22Rv1 (cell line): ENCODE measurements at regions not wholly inside any gene's neighbourhood (a gene's known extent, or its start where the extent isn't known, plus 50 kb on each side); places are given as distances from the start of the nearest gene placed in this dataset.
A peak's percentile ranks its signal among the peaks of the same experiment; 100 is the strongest.

ENCODE experiments used
- H3K27ac ChIP-seq: fragments of 450-650 bp; 2 replicates; pipeline ENCODE4 v1.5.1; 2017
- CTCF ChIP-seq: fragments of 450-650 bp; IDR thresholded peaks from 2 replicates; pipeline ENCODE4 v1.5.1; 2017; ENCODE audit warnings: mild to moderate bottlenecking
- ZFX ChIP-seq: fragments of 450-650 bp; IDR thresholded peaks from 2 replicates; pipeline ENCODE4 v1.6.1; 2017; ENCODE audit warnings: antibody characterized with exemption, borderline replicate concordance

- H3K27ac ChIP-seq: no peak overlapping the region
- TF ChIP-seq ZFX (no peak), CTCF (no peak)
Observed at GRCh38 chr7:155188821-155189581, 108.7 kb upstream of the INSIG1 start.

DNA sequence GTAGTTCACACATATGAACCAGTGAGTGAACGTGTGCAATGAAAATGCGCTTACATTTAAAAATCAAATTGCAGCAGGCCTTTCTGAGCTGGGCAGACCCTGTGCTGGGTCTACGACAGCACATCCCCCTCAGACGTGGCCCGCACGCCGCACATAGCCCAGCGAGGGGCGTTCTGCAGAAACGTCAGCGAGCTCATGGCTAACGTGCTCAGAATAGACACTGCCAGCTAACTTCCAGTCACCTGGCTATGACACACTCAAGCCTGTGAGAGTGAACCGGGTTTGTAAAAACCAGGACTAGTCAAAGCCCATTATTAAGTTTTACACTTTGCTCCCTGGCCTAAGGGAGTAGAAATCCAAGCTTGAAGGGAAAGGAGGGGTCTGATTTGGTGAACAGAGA is 108.1 kb upstream of the INSIG1 start:
- TF ChIP-seq ZFX (no peak), CTCF (no peak)
- no peak overlapping the region for H3K27ac ChIP-seq

DNA sequence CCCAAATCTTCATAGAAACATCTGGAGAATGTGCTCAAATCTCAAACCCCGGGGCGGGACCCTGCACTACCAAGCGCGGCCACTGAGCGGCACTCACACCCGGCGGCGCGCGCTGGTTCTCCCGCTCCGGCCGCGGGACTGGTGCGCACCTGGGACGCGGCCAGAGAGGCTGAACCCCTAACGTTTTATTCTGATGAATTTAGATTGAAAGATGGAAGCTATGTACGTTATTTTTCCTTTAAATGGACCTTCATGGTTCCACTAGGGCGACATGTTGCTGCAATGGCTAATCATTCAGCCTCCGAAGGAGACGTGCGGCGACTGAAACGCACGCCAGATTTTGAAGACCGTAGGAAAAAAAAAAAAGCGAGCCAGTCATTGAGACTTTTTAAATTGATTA is 107.0 kb upstream of the INSIG1 start:
- H3K27ac ChIP-seq: no peak overlapping the region
- TF ChIP-seq ZFX (no peak), CTCF (peak; percentile 99)

- no peak overlapping the region for H3K27ac ChIP-seq
- no peak for TF ChIP-seq ZFX
- TF ChIP-seq CTCF: no peak
Observed at GRCh38 chr7:155191137-155191536, 106.5 kb upstream of the INSIG1 start.

- no peak overlapping the region for H3K27ac ChIP-seq
- no peak for TF ChIP-seq ZFX
- no peak for TF ChIP-seq CTCF
Observed at GRCh38 chr7:155191901-155192478, 105.7 kb upstream of the INSIG1 start.

- H3K27ac ChIP-seq: no peak overlapping the region
- no peak for TF ChIP-seq ZFX
- no peak for TF ChIP-seq CTCF
Observed at GRCh38 chr7:155192961-155193640, 104.6 kb upstream of the INSIG1 start.

- H3K27ac ChIP-seq: no peak overlapping the region
- TF ChIP-seq ZFX (no peak), CTCF (no peak)
Observed at GRCh38 chr7:155193716-155194115, 104.0 kb upstream of the INSIG1 start.
